ENCODE measurements at regions not wholly inside any gene's neighbourhood (a gene's known extent, or its start where the extent isn't known, plus 50 kb on each side); places are given as distances from the start of the nearest gene placed in this dataset.
"Not testable (repeated sequence)": the region's sequence is repeated elsewhere in the genome, so short reads cannot be mapped to it uniquely, and the experiment has no call there.

GRCh38 chr5:106658150-106658549 is 1012.6 kb downstream of the EFNA5 start:
- DNase-seq: no peak

DNA sequence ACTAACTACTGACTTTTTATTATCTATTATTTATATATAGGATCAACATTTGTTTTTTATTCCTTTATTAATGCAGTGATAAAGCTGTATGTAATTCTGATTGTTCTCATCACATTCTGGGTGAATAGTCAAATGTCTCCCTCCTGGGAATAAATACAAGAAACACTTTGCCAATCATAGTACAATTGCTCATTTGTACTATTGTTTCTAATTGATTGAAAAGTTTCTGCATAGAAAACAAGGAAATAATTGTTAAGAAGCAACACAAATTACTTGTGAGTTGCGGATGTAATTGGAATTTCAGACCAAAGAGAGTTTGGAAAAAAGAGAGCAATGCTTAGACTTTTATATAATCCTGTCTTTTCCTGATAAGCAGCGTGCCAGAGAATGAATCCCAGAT is 1013.9 kb downstream of the EFNA5 start:
- no peak for DNase-seq

- DNase-seq: no peak
Measured at GRCh38 chr5:106649031-106649430, 1021.7 kb downstream of the EFNA5 start.

- DNase-seq: no peak
Measured at GRCh38 chr5:106648401-106648800, 1022.3 kb downstream of the EFNA5 start.

- no peak for DNase-seq
Measured at GRCh38 chr5:106646106-106646505, 1024.6 kb downstream of the EFNA5 start.

- no peak for DNase-seq
Measured at GRCh38 chr5:106640511-106640910, 1030.2 kb downstream of the EFNA5 start.

- no peak for DNase-seq
Measured at GRCh38 chr5:106639488-106639887, 1031.2 kb downstream of the EFNA5 start.

DNA sequence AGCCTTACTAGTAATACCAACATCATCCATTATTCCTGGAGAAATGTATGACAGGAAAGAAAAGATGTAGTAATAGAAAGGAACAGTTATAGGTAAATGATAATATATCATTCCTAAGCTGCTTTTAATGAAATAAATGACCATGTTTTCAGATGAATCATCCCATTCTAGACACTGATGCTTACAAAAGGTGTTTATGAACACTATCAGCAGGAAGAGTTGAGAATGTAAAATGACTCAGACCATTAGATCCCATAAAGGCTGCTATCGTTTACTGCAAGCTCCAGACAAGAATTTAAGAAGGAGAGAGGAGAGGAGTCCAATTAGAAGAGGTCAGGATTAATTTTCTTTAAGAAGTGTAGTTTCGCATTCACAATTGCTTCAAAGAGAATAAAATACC is 1033.5 kb downstream of the EFNA5 start:
- no peak for DNase-seq

GRCh38 chr5:106634375-106634774 is 1036.4 kb downstream of the EFNA5 start:
- no peak for DNase-seq

DNA sequence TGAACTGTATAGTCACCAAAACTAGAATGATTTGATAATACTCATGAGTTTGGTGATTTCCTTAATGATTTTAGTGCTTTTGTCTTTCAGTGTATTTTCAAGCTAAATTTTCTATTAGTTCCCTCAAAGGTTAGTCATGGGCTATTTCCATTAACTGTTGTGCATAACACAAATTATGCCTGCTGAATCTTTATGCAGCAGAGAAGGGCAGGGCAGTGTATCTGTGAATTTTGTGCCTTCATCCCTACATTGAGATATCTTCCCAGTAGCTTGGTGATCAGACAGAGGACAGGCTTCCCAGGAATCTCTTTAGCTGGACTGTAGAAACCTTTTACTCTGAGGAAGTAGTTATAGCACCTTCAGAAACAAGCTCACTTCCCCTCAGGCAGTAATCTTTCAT is 1036.9 kb downstream of the EFNA5 start:
- DNase-seq: no peak

DNA sequence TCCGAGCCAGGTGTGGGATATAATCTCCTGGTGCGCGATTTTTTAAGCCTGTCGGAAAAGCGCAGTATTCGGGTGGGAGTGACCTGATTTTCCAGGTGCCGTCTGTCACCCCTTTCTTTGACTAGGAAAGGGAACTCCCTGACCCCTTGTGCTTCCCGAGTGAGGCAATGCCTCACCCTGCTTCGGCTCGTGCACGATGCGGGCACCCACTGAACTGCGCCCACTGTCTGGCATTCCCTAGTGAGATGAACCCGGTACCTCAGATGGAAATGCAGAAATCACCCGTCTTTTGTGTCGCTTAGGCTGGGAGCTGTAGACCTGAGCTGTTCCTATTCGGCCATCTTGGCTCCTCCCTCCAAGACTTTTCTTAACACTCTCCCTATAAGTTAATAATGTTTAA is 1042.3 kb downstream of the EFNA5 start:
- not testable (repeated sequence) for DNase-seq

DNA sequence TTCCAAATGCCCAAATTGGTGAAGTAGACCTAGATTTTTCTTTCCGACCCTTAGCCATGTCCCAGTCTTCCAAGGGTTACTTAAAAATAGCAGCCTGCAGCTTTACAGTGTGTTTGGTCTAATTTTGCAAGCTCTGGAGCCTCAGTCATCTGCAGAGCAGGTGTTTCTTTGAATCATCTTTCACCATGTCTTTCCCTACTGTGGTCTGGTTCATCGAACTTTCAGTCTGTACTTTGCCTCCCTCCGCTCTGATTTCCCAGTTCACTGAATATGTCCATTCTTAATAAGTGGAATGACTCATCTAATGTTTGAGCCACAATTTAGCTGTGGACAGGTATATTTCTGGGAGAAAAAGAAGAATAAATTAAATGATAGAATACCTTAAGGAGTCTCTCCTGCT is 1060.7 kb downstream of the EFNA5 start:
- DNase-seq: no peak

- DNase-seq: no peak
Measured at GRCh38 chr5:106601620-106602019, 1069.1 kb downstream of the EFNA5 start.

GRCh38 chr5:106600803-106601202 is 1069.9 kb downstream of the EFNA5 start:
- no peak for DNase-seq

DNA sequence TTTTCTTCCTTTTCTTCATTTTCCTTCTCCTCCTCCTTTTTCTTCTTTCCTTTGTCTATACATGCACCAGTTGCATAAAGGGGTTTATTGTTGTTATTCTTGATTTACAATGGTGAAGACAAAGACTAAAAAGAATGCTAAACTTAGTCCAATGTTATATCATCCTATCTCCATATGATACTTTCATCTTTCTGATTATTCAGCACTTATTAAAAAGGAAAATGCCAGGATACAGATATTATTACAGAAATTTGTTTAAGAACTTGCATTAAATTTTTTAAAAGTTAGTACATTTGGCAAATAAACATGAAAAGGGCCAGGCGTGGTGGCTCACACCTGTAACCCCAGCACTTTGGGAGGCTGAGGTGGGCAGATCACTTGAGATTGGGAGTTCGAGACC is 1074.9 kb downstream of the EFNA5 start:
- no peak for DNase-seq

DNA sequence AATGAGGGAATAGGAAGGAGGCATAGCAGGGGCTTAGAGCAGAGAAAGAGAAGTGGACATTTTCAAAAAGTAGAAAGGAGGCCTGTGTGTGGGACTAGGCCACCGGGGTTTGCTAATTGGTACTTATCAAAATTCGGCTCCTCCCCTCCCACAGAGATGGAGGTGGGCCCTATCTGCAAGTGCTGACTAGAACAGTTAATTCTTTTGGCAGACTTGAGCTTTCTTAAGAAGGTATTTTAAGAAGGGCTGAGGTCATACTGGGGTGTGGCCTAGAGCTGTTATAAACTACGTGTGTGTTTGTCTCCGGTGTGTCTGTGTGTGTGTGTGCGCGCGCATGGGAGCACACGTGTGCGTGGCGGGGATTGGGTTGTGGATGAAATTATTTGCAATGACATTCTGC is 1086.5 kb downstream of the EFNA5 start:
- no peak for DNase-seq

DNA sequence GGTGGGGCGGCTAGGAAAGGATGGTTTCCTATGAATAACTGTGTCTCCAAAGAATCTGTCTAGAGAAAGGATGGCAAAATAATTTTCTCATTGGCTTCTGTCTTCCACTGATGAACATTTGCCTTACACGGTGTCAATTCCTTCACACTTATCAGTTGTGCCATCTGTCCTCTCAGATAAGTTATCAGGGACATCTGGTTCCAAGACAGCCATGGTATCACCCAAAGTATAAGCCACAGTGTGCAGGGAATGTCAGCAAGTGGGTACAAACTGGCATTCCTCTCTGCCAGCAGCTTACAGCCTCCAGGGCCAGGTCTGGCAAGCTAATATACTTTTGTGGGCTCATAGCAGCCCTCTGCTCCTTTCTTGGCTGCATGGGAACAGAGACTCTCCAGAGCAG is 1092.0 kb downstream of the EFNA5 start:
- DNase-seq: no peak

DNA sequence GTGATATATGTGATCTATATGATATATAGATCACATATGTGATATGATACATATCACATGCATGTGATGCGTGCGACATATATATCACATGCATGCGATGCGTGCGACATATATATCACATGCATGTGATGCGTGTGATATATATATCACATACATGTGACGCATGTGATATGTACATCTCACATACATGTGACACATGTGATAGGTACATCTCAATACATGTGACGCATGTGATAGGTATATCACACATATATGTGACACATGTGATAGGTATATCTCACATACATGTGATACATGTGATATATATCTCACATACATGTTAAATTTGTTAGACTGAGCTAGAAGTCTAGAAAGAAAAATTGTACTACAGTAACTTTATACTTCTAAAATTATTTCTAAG is 1095.9 kb downstream of the EFNA5 start:
- DNase-seq: no peak

- DNase-seq: no peak
Measured at GRCh38 chr5:106566031-106566430, 1104.7 kb downstream of the EFNA5 start.

DNA sequence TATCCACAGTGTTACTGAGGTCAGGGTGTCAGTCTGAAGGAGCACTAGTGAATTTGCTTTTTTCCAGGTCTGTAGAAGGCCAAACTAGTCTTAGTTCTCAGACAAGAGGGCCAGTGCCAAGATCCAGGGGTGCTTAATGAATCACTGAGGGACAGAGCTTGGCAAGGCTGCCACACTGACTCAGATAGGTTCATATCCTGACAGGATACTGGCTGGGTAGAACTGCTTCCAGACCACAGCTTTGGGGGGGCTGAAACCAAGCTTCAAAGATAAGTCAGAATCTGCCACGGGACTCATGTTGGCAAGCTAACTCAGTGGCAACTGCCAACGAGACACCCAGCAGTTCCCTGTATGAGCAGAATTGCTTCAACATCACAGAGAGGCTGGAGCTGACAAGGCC is 1125.4 kb downstream of the EFNA5 start:
- DNase-seq: no peak

GRCh38 chr5:106543330-106543729 is 1127.4 kb downstream of the EFNA5 start:
- no peak for DNase-seq

- no peak for DNase-seq
Measured at GRCh38 chr5:106530150-106530549, 1140.6 kb downstream of the EFNA5 start.

DNA sequence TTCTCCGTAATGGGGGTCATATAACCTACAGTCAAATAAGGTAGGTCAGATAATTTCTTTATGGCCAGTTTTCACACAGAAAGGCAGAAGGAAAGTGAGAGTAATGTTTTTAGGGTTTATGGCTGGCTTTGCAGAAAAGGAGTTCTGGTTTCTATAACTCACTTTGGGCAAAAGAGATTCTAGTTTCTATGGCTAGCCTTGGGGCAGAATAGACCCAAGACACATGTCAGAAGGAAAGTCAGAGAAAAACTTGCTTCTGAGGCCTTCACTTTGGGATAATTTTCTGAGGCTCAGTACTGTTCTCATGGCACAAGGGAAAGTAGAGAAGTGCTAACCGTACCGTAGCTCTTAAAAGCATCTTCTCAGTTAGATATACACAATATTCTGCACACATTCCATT is 1145.3 kb downstream of the EFNA5 start:
- no peak for DNase-seq

DNA sequence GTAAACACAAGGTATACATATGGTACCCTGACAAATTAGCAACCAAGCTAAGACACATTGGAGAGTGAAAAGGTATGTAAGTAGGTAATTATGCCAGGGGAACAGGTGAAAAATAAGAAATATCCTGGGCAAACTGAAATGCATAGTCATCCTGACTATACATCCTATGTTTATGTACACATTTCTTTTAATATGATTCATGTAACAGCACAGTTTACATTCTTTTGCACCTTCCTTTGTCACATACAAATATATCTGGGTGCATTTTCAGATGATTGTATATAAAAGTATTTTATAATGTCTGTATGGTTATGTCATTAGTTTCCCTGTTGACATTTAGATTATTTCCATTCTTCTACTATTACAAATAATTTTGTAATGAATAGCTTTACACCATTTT is 1146.9 kb downstream of the EFNA5 start:
- DNase-seq: no peak

- DNase-seq: no peak
Measured at GRCh38 chr5:106522296-106522695, 1148.4 kb downstream of the EFNA5 start.

- DNase-seq: peak; percentile 7
Measured at GRCh38 chr5:106521701-106522100, 1149.0 kb downstream of the EFNA5 start.
